HCT116 (cell line): ENCODE measurements at regions not wholly inside any gene's neighbourhood (a gene's known extent, or its start where the extent isn't known, plus 50 kb on each side); places are given as distances from the start of the nearest gene placed in this dataset.

Experiments
- ATAC-seq: fragments of 200-7000 bp; cut with Tn5 transposase; 2 replicates; pipeline ENCODE4 v1.9.1; 2020; ENCODE audit warnings: mild to moderate bottlenecking, moderate library complexity
- BruUV-seq: library from RNA; stranded (reverse); fragments of 400-500 nt; replicated peaks from 2 replicates; lab custom pipeline; 2021; lab: Mats Ljungman, UMichigan
- CTCF ChIA-PET: fragments of 300-600 bp; sonication (Branson Sonifier 250); formaldehyde crosslinking; loops from one replicate; lab custom pipeline; 2021; ENCODE audit warnings: antibody characterized with exemption; lab: Charles Lee
- POLR2A ChIA-PET: fragments of 300-600, 350-600 bp; sonication (Branson Sonifier 250); formaldehyde crosslinking; loops from one replicate; lab custom pipeline; 2021; ENCODE audit warnings: antibody characterized with exemption; lab: Charles Lee
- RAD21 ChIA-PET, 2 experiments: fragments of 300-600 bp; sonication (Branson Sonifier 250); formaldehyde crosslinking; loops; one replicate each; lab custom pipeline; 2023; ENCODE audit warnings: low total read pairs in 2 of 2; ENCODE audit not compliant: uncharacterized antibody in 2 of 2, unreplicated experiment in 2 of 2, low non-redundant PET in 1 of 2; lab: Charles Lee
- DNase-seq: peaks from one replicate; pipeline ENCODE4 v3.0.0-alpha.2; 2010; ENCODE audit warnings: low read depth, low spot score
- H2AFZ ChIP-seq: fragments of 200-600 bp; shearing (Covaris generic), sonication (generic); 2 replicates; pipeline ENCODE4 v1.6.1; 2017; ENCODE audit warnings: low read depth, mixed run types, mixed read lengths, antibody characterized with exemption, low read length; ENCODE audit not compliant: poor library complexity, severe bottlenecking
- H3K27ac ChIP-seq: 2 replicates; pipeline ENCODE4 v1.5.1; 2012; ENCODE audit warnings: low read depth, low read length
- H3K27me3 ChIP-seq: fragments of 200-600 bp; sonication (generic); 2 replicates; pipeline ENCODE4 v1.6.1; 2016; ENCODE audit warnings: mixed run types, low read length, mixed read lengths; ENCODE audit not compliant: insufficient read depth
- H3K36me3 ChIP-seq, 2 experiments: fragments of 200-500 bp in 1 of 2; fragments of 200-600 bp in 1 of 2; sonication (Bioruptor generic) in 1 of 2; sonication (generic) in 1 of 2; 2 replicates each; pipeline versions ENCODE4 v1.5.1 to v1.6.1; 2014 to 2016; ENCODE audit warnings: low read length in 2 of 2, inconsistent platforms in 1 of 2, mixed read lengths in 1 of 2, mixed run types in 1 of 2; ENCODE audit not compliant: insufficient read depth in 2 of 2, control insufficient read depth in 1 of 2
- H3K4me1 ChIP-seq, 2 experiments: fragments of 200-600 bp in 1 of 2; sonication (generic) in 1 of 2; 2 replicates each; pipeline versions ENCODE4 v1.5.1 to v1.6.1; 2012 to 2017; ENCODE audit warnings: low read length in 2 of 2, inconsistent platforms in 1 of 2, mild to moderate bottlenecking in 1 of 2, mixed read lengths in 1 of 2, mixed run types in 1 of 2, moderate library complexity in 1 of 2; ENCODE audit not compliant: insufficient read depth in 2 of 2, control insufficient read depth in 1 of 2
- H3K4me2 ChIP-seq: fragments of 200-600 bp; sonication (generic); 2 replicates; pipeline ENCODE4 v1.6.1; 2017; ENCODE audit warnings: mixed run types, low read length, mixed read lengths
- H3K4me3 ChIP-seq, 2 experiments: fragments of 200-600 bp in 1 of 2; sonication (generic) in 1 of 2; replicated peaks in 1 of 2; 2 replicates each; pipeline ENCODE4 v1.5.1; 2011 to 2016; ENCODE audit warnings: low read length in 2 of 2, control low read depth in 1 of 2, low read depth in 1 of 2, mild to moderate bottlenecking in 1 of 2, mixed read lengths in 1 of 2, mixed run types in 1 of 2
- H3K79me2 ChIP-seq: fragments of 200-600 bp; sonication (generic); 2 replicates; pipeline ENCODE4 v1.6.1; 2017; ENCODE audit warnings: mild to moderate bottlenecking, mixed run types, low read length, moderate library complexity, mixed read lengths; ENCODE audit not compliant: insufficient read depth
- H3K9ac ChIP-seq: fragments of 200-600 bp; sonication (generic); 2 replicates; pipeline ENCODE4 v1.6.1; 2016; ENCODE audit warnings: low read length, mixed read lengths
- H3K9me2 ChIP-seq: fragments of 200-600 bp; sonication (generic), shearing (Covaris generic); 2 replicates; pipeline ENCODE4 v1.6.1; 2017; ENCODE audit warnings: mixed run types, mild to moderate bottlenecking, moderate library complexity; ENCODE audit not compliant: insufficient read depth
- H3K9me3 ChIP-seq, 2 experiments: fragments of 200-500 bp in 1 of 2; fragments of 200-600 bp in 1 of 2; sonication (Bioruptor generic) in 1 of 2; sonication (generic) in 1 of 2; 2 replicates each; pipeline ENCODE4 v1.6.1; 2014 to 2017; ENCODE audit warnings: low read length in 2 of 2, mixed read lengths in 2 of 2, inconsistent platforms in 1 of 2, low read depth in 1 of 2, mild to moderate bottlenecking in 1 of 2, mixed run types in 1 of 2, moderate library complexity in 1 of 2; ENCODE audit not compliant: control insufficient read depth in 1 of 2, insufficient read depth in 1 of 2
- H4K20me1 ChIP-seq: fragments of 200-600 bp; sonication (generic), shearing (Covaris generic); 2 replicates; pipeline ENCODE4 v1.6.1; 2017; ENCODE audit warnings: mixed run types, mild to moderate bottlenecking, moderate library complexity; ENCODE audit not compliant: insufficient read depth
- CBX3 ChIP-seq: IDR thresholded peaks from 2 replicates; pipeline ENCODE4 v1.6.1; 2012; ENCODE audit warnings: low read depth
- CEBPB ChIP-seq: IDR thresholded peaks from 2 replicates; pipeline ENCODE4 v1.6.1; 2012; ENCODE audit warnings: low read depth
- EGR1 ChIP-seq: IDR thresholded peaks from 2 replicates; pipeline ENCODE4 v1.6.1; 2012; ENCODE audit warnings: low read depth
- ELF1 ChIP-seq: IDR thresholded peaks from 2 replicates; pipeline ENCODE4 v1.6.1; 2012; ENCODE audit warnings: low read depth, borderline replicate concordance
- EZH2phosphoT487 ChIP-seq: fragments of 200-600 bp; IDR thresholded peaks from 2 replicates; pipeline ENCODE4 v1.6.1; 2018; ENCODE audit warnings: antibody characterized with exemption, borderline replicate concordance
- FOSL1 ChIP-seq: IDR thresholded peaks from 2 replicates; pipeline ENCODE4 v1.6.1; 2012; ENCODE audit warnings: low read depth
- JUND ChIP-seq: IDR thresholded peaks from 2 replicates; pipeline ENCODE4 v1.6.1; 2012
- POLR2AphosphoS5 ChIP-seq: IDR thresholded peaks from 2 replicates; pipeline ENCODE4 v1.6.1; 2011; ENCODE audit warnings: mild to moderate bottlenecking, low read depth, low read length, moderate library complexity
- RAD21 ChIP-seq: IDR thresholded peaks from 2 replicates; pipeline ENCODE4 v1.6.1; 2012; ENCODE audit warnings: low read depth, mild to moderate bottlenecking
- SIN3A ChIP-seq: IDR thresholded peaks from 2 replicates; pipeline ENCODE4 v1.6.1; 2012; ENCODE audit warnings: low read depth
- SP1 ChIP-seq: IDR thresholded peaks from 2 replicates; pipeline ENCODE4 v1.6.1; 2012; ENCODE audit warnings: low read depth
- SRF ChIP-seq: IDR thresholded peaks from 2 replicates; pipeline ENCODE4 v1.6.1; 2012; ENCODE audit warnings: low read depth
- TCF7L2 ChIP-seq: IDR thresholded peaks from 2 replicates; pipeline ENCODE4 v1.7.0; 2011; ENCODE audit warnings: borderline replicate concordance, inconsistent platforms; ENCODE audit not compliant: insufficient read depth, insufficient read length; ENCODE audit errors: extremely low read depth
- YY1 ChIP-seq: IDR thresholded peaks from 2 replicates; pipeline ENCODE4 v1.6.1; 2011; ENCODE audit warnings: low read length, low read depth, moderate library complexity, mild to moderate bottlenecking; ENCODE audit not compliant: insufficient replicate concordance; ENCODE audit errors: extremely low read depth
- ZFX ChIP-seq: fragments of 450-650 bp; IDR thresholded peaks from 2 replicates; pipeline ENCODE4 v1.6.1; 2017
- ZNF274 ChIP-seq: fragments of 200-500 bp; sonication (Bioruptor generic); IDR thresholded peaks from 2 replicates; pipeline ENCODE4 v1.6.1; 2014; ENCODE audit warnings: mild to moderate bottlenecking, low read depth, low read length, inconsistent platforms
- intact Hi-C: fragments of 100-400 bp; cut with micrococcal nuclease; formaldehyde crosslinking; loops from 2 replicates; pipeline ENCODE4 v1.10.0; 2022
- TF ChIP-seq, protein P1 (sequence below): IDR thresholded peaks from 2 replicates; pipeline ENCODE4 v1.6.1; 2011; ENCODE audit warnings: mild to moderate bottlenecking, low read length, moderate library complexity; ENCODE audit not compliant: insufficient replicate concordance; ENCODE audit errors: extremely low read depth
- TF ChIP-seq, protein P2 (sequence below), 3 experiments: fragments of 200-600 bp in 1 of 3; sonication (generic) in 1 of 3; IDR thresholded peaks in 2 of 3; conservative IDR thresholded peaks in 1 of 3; 2 replicates each; pipeline ENCODE4 v1.5.1; 2012 to 2017; ENCODE audit warnings: low read depth in 2 of 3, low read length in 2 of 3, antibody characterized with exemption in 1 of 3, borderline replicate concordance in 1 of 3, control low read depth in 1 of 3, mild to moderate bottlenecking in 1 of 3, mixed read lengths in 1 of 3, mixed run types in 1 of 3, moderate library complexity in 1 of 3; ENCODE audit not compliant: insufficient read depth in 1 of 3
- TF ChIP-seq, protein P3 (sequence below): IDR thresholded peaks from 2 replicates; pipeline ENCODE4 v1.6.1; 2012
- TF ChIP-seq, protein P4 (sequence below): IDR thresholded peaks from 2 replicates; pipeline ENCODE4 v1.6.1; 2012

DNA sequence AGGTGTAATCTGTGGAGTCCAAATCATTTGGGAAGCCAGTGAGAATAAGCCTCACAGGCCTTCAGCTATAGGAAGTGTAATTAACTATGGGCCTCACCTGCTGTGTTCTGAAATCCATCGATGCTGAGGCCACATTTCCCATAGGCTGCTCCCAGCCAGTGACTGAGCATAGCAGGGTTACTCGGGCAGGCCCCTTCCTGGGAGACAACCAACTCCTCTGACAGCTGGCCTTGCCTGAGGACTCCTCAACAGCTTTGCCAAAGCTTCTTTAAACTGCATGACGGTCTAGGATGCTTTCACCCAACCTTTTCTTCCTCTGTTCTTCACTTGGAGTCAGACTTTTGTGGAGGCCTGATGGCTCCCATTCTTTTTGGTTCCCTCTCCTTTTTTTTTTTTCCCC is 63.8 kb upstream of the SMNDC1 start (continued):
- TF ChIP-seq, protein P1, sequence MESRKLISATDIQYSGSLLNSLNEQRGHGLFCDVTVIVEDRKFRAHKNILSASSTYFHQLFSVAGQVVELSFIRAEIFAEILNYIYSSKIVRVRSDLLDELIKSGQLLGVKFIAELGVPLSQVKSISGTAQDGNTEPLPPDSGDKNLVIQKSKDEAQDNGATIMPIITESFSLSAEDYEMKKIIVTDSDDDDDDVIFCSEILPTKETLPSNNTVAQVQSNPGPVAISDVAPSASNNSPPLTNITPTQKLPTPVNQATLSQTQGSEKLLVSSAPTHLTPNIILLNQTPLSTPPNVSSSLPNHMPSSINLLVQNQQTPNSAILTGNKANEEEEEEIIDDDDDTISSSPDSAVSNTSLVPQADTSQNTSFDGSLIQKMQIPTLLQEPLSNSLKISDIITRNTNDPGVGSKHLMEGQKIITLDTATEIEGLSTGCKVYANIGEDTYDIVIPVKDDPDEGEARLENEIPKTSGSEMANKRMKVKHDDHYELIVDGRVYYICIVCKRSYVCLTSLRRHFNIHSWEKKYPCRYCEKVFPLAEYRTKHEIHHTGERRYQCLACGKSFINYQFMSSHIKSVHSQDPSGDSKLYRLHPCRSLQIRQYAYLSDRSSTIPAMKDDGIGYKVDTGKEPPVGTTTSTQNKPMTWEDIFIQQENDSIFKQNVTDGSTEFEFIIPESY, result no peak
- TF ChIP-seq ELF1 (no peak), TCF7L2 (no peak)
- TF ChIP-seq, all 23 proteins: peak for 0

DNA sequence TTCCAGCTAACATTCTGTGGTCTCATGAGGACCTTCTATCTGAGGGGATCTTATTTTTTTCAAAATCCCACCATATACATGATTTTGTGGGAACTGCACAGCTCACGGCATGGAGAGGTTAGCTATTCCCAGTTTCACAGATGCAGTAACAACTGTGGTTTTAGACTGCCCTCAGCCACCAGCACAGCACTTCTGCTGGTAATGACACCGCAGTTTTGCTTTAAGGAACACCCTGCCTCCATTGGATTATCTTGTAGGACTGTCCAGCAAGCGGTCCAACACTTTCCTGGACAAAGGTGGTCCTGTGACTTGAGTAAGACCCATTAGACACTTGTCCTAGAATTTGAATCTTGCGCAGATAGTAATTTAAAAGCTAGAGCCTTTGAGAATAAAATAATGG is 65.3 kb upstream of the SMNDC1 start:
- Histone ChIP-seq H2AFZ (no peak overlapping the region), H3K9me2 (no peaks in the 10 kb centered on the region), H3K9me3 (no peaks in the 10 kb centered on the region), H3K79me2 (no peaks in the 10 kb centered on the region), H3K27me3 (no peaks in the 10 kb centered on the region; the same call in 1 of the 2 replicates), H3K9ac (no peak overlapping the region), H3K27ac (no peak overlapping the region), H3K36me3 (no peaks in the 10 kb centered on the region), H3K4me1 (peaks cover 13 to 47% of the 10 kb centered on the region in 2 experiments), H4K20me1 (no peaks in the 10 kb centered on the region), H3K4me2 (no peak overlapping the region), H3K4me3 (no peak overlapping the region)
- CTCF ChIA-PET, result no interaction called here
- DNase-seq, result no peak
- no peak for TF ChIP-seq SRF
- no peak for TF ChIP-seq EZH2phosphoT487
- TF ChIP-seq, protein P2, sequence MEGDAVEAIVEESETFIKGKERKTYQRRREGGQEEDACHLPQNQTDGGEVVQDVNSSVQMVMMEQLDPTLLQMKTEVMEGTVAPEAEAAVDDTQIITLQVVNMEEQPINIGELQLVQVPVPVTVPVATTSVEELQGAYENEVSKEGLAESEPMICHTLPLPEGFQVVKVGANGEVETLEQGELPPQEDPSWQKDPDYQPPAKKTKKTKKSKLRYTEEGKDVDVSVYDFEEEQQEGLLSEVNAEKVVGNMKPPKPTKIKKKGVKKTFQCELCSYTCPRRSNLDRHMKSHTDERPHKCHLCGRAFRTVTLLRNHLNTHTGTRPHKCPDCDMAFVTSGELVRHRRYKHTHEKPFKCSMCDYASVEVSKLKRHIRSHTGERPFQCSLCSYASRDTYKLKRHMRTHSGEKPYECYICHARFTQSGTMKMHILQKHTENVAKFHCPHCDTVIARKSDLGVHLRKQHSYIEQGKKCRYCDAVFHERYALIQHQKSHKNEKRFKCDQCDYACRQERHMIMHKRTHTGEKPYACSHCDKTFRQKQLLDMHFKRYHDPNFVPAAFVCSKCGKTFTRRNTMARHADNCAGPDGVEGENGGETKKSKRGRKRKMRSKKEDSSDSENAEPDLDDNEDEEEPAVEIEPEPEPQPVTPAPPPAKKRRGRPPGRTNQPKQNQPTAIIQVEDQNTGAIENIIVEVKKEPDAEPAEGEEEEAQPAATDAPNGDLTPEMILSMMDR (IDR thresholded peaks at IDR 0.05 in 2 of 3, conservative IDR thresholded peaks at IDR 0.05 in 1 of 3; ENCODE audit: borderline replicate concordance in 1 of 3, insufficient read depth in 1 of 3, low read depth in 2 of 3, low read length in 2 of 3), result no peak
- no peak for TF ChIP-seq CBX3
- no peak for TF ChIP-seq SIN3A
- TF ChIP-seq POLR2AphosphoS5, result no peak
- TF ChIP-seq, protein P1, result no peak
- no peak for TF ChIP-seq CEBPB
- TF ChIP-seq ZNF274, result no peak
- no peak for TF ChIP-seq TCF7L2
- TF ChIP-seq JUND, result no peak
- TF ChIP-seq FOSL1, result no peak
- TF ChIP-seq YY1, result no peak
- TF ChIP-seq, protein P3, sequence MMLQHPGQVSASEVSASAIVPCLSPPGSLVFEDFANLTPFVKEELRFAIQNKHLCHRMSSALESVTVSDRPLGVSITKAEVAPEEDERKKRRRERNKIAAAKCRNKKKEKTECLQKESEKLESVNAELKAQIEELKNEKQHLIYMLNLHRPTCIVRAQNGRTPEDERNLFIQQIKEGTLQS, result no peak
- no peak for TF ChIP-seq ZFX
- TF ChIP-seq RAD21, result no peak
- no peak for TF ChIP-seq SP1
- no peak for TF ChIP-seq EGR1
- TF ChIP-seq, protein P4, sequence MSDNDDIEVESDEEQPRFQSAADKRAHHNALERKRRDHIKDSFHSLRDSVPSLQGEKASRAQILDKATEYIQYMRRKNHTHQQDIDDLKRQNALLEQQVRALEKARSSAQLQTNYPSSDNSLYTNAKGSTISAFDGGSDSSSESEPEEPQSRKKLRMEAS, result no peak
- ATAC-seq, result no peak
- intact Hi-C loops, result no loop called here
- POLR2A ChIA-PET, result no interaction called here
- BruUV-seq, result no TSS peak
- RAD21 ChIA-PET, result no interaction called here
